ENCODE measurements at regions not wholly inside any gene's neighbourhood (a gene's known extent, or its start where the extent isn't known, plus 50 kb on each side); places are given as distances from the start of the nearest gene placed in this dataset.

DNA sequence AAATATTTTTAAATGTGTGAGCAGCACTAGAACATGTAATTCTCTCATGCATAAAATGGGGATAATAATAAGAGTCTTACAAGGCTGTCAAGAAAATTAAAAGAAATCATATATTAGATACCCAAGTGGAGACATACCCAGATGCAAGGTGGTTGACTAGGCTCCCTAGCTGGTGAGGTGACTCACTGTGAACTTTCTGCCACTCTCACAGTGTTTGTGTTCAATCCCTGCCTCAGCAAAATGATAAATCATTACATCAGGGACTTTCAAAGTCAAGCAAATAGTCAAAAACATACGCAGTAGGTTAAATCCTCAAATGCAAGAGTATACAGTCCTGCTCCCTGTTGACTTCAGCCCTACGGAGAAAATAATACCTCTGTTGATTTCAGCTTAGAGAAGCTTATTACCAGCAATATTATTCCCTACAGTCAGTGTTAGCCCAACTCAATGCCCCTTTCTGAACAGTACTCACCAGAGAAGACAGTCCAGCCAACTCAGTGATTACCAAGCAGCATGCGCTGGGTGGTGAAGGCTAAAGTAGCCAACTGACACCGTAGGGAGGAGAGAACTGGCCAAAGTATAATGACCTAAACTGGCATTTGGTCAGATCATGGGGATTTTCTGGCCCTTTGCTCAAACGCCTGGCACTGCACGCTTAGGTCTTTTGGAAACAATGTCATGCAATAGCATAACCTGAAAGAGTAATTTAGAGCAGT lies 73.1 kb upstream of the BARX2 start:
- Histone ChIP-seq H2AFZ (ENCODE audit: low read length) (no peak overlapping the region), H3K36me3 (ENCODE audit: control insufficient read depth, insufficient read depth, low read length) (no peaks in the 10 kb centered on the region), H3K9me3 (ENCODE audit: control insufficient read depth, insufficient read depth, low read depth, low read length) (no peaks in the 10 kb centered on the region), H3K27ac (ENCODE audit: insufficient read depth, low read length) (no peak overlapping the region), H3K9ac (ENCODE audit: insufficient read depth, low read length) (no peak overlapping the region), H3K79me2 (ENCODE audit: control insufficient read depth, insufficient read depth, low read length) (no peaks in the 10 kb centered on the region), H4K20me1 (ENCODE audit: control insufficient read depth, extremely low read depth, insufficient read depth, low read length) (no peaks in the 10 kb centered on the region), H3K4me2 (ENCODE audit: extremely low read depth, insufficient read depth, low read length) (no peak overlapping the region), H3K4me1 (ENCODE audit: control insufficient read depth, extremely low read depth, insufficient read depth, low read length) (no peaks in the 10 kb centered on the region), H3K27me3 (ENCODE audit: control insufficient read depth, insufficient read depth, low read length) (peaks cover 6% of the 10 kb centered on the region), H3K4me3 (replicated peaks in 1 of 4; ENCODE audit: control extremely low read depth in 1 of 4, insufficient read depth in 1 of 4, low read depth in 3 of 4, low read length in 4 of 4) (no peak overlapping the region)
- DNase-seq (ENCODE audit: low read depth in 2 of 2), result no peak
- no peak for TF ChIP-seq EZH2 (IDR thresholded peaks at IDR 0.05; ENCODE audit: low read length, missing control alignments)
- TF ChIP-seq, protein P1, sequence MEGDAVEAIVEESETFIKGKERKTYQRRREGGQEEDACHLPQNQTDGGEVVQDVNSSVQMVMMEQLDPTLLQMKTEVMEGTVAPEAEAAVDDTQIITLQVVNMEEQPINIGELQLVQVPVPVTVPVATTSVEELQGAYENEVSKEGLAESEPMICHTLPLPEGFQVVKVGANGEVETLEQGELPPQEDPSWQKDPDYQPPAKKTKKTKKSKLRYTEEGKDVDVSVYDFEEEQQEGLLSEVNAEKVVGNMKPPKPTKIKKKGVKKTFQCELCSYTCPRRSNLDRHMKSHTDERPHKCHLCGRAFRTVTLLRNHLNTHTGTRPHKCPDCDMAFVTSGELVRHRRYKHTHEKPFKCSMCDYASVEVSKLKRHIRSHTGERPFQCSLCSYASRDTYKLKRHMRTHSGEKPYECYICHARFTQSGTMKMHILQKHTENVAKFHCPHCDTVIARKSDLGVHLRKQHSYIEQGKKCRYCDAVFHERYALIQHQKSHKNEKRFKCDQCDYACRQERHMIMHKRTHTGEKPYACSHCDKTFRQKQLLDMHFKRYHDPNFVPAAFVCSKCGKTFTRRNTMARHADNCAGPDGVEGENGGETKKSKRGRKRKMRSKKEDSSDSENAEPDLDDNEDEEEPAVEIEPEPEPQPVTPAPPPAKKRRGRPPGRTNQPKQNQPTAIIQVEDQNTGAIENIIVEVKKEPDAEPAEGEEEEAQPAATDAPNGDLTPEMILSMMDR (conservative IDR thresholded peaks at IDR 0.05 in 1 of 2, IDR thresholded peaks at IDR 0.05 in 1 of 2; ENCODE audit: low read depth in 1 of 2, low read length in 2 of 2), result no peak

DNA sequence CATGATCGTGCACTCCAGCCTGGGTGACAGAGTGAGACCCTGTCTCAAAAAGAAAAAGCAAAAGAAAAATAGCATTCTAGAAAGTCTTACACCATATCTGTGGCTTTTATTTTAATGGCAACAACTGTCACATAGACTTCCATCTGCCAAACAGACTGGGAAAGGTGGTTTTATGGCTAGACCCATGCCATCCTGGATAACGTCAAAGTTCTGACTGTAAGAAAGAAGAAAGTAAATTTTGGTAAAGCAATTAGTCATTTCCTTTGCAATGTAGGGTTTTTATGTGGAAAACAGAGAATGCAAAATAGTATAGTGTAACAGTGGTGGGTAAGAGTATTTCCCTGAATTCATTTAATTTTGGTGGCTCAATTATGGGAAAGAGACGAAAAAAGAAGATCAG lies 75.5 kb upstream of the BARX2 start:
- DNase-seq (ENCODE audit: low read depth in 2 of 2), result no peak
- peaks cover 6% of the 10 kb centered on the region for H3K27me3 ChIP-seq (ENCODE audit: control insufficient read depth, insufficient read depth, low read length)
- H3K4me3 ChIP-seq (replicated peaks in 1 of 4; ENCODE audit: control extremely low read depth in 1 of 4, insufficient read depth in 1 of 4, low read depth in 3 of 4, low read length in 4 of 4), result no peak overlapping the region
- no peak overlapping the region for H2AFZ ChIP-seq (ENCODE audit: low read length)
- H4K20me1 ChIP-seq (ENCODE audit: control insufficient read depth, extremely low read depth, insufficient read depth, low read length), result no peaks in the 10 kb centered on the region
- no peak overlapping the region for H3K9ac ChIP-seq (ENCODE audit: insufficient read depth, low read length)
- no peaks in the 10 kb centered on the region for H3K4me1 ChIP-seq (ENCODE audit: control insufficient read depth, extremely low read depth, insufficient read depth, low read length)
- no peaks in the 10 kb centered on the region for H3K9me3 ChIP-seq (ENCODE audit: control insufficient read depth, insufficient read depth, low read depth, low read length)
- no peak overlapping the region for H3K27ac ChIP-seq (ENCODE audit: insufficient read depth, low read length)
- TF ChIP-seq EZH2 (IDR thresholded peaks at IDR 0.05; ENCODE audit: low read length, missing control alignments), result no peak
- TF ChIP-seq, protein P1 (conservative IDR thresholded peaks at IDR 0.05 in 1 of 2, IDR thresholded peaks at IDR 0.05 in 1 of 2; ENCODE audit: low read depth in 1 of 2, low read length in 2 of 2), result no peak
- H3K4me2 ChIP-seq (ENCODE audit: extremely low read depth, insufficient read depth, low read length), result no peak overlapping the region
- no peaks in the 10 kb centered on the region for H3K79me2 ChIP-seq (ENCODE audit: control insufficient read depth, insufficient read depth, low read length)
- no peaks in the 10 kb centered on the region for H3K36me3 ChIP-seq (ENCODE audit: control insufficient read depth, insufficient read depth, low read length)

DNA sequence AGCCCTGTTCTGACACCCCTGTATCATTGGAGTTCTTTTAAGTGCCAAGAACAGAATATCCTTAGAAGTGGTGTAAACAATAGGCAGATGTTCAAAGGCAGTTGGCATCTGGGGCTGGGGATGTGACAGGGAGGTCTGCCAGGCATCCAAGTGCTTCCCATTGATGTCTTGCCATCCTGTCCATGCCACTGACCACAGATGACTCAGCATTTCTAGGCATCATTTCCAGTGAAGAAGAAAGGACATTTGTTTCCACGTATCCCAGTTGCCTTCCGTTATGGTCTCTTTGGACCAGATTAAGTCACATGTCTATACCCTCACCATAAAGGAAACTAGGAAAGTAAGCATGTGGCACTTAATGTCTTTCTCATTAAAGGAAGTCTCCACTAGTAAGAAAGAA lies 76.7 kb upstream of the BARX2 start:
- no peak overlapping the region for H3K4me3 ChIP-seq (replicated peaks in 1 of 4; ENCODE audit: control extremely low read depth in 1 of 4, insufficient read depth in 1 of 4, low read depth in 3 of 4, low read length in 4 of 4)
- DNase-seq (ENCODE audit: low read depth in 2 of 2), result peak in 1 of 2 donors; percentile 42
- no peaks in the 10 kb centered on the region for H3K9me3 ChIP-seq (ENCODE audit: control insufficient read depth, insufficient read depth, low read depth, low read length)

More for the DNA sequence above, 76.7 kb upstream of the BARX2 start:
- Histone ChIP-seq H3K27ac (ENCODE audit: insufficient read depth, low read length) (no peak overlapping the region), H3K79me2 (ENCODE audit: control insufficient read depth, insufficient read depth, low read length) (no peaks in the 10 kb centered on the region), H3K36me3 (ENCODE audit: control insufficient read depth, insufficient read depth, low read length) (no peaks in the 10 kb centered on the region), H2AFZ (ENCODE audit: low read length) (no peak overlapping the region), H3K4me2 (ENCODE audit: extremely low read depth, insufficient read depth, low read length) (no peak overlapping the region), H4K20me1 (ENCODE audit: control insufficient read depth, extremely low read depth, insufficient read depth, low read length) (no peaks in the 10 kb centered on the region), H3K27me3 (ENCODE audit: control insufficient read depth, insufficient read depth, low read length) (peaks cover 6% of the 10 kb centered on the region), H3K9ac (ENCODE audit: insufficient read depth, low read length) (no peak overlapping the region), H3K4me1 (ENCODE audit: control insufficient read depth, extremely low read depth, insufficient read depth, low read length) (no peaks in the 10 kb centered on the region)
- TF ChIP-seq, protein P1 (conservative IDR thresholded peaks at IDR 0.05 in 1 of 2, IDR thresholded peaks at IDR 0.05 in 1 of 2; ENCODE audit: low read depth in 1 of 2, low read length in 2 of 2), result no peak
- TF ChIP-seq EZH2 (IDR thresholded peaks at IDR 0.05; ENCODE audit: low read length, missing control alignments), result no peak
